Parathyroid adenoma (tissue), 2 donors: ENCODE measurements at regions not wholly inside any gene's neighbourhood (a gene's known extent, or its start where the extent isn't known, plus 50 kb on each side); places are given as distances from the start of the nearest gene placed in this dataset.

ENCODE experiments used
- H2AFZ ChIP-seq: fragments of 300-600 bp; sonication (generic); one replicate; pipeline ENCODE4 v1.7.0; 2017; ENCODE audit warnings: antibody characterized with exemption, mild to moderate bottlenecking
- H3K27ac ChIP-seq: fragments of 300-600 bp; sonication (generic); one replicate; pipeline ENCODE4 v1.7.0; 2017
- H3K27me3 ChIP-seq: fragments of 300-600 bp; sonication (generic); one replicate; pipeline ENCODE4 v1.7.0; 2017; ENCODE audit warnings: low read length; ENCODE audit not compliant: control insufficient read depth, insufficient read depth
- H3K36me3 ChIP-seq: fragments of 300-600 bp; sonication (generic); one replicate; pipeline ENCODE4 v1.7.0; 2017; ENCODE audit warnings: low read length; ENCODE audit not compliant: control insufficient read depth, insufficient read depth
- H3K4me1 ChIP-seq: fragments of 300-600 bp; sonication (generic); one replicate; pipeline ENCODE4 v1.7.0; 2017; ENCODE audit warnings: control low read depth
- H3K4me2 ChIP-seq: fragments of 300-600 bp; sonication (generic); one replicate; pipeline ENCODE4 v1.7.0; 2017; ENCODE audit warnings: low read length
- H3K4me3 ChIP-seq: fragments of 300-600 bp; sonication (generic); one replicate; pipeline ENCODE4 v1.7.0; 2017; ENCODE audit warnings: low read depth, low read length
- H3K79me2 ChIP-seq: fragments of 300-600 bp; sonication (generic); one replicate; pipeline ENCODE4 v1.7.0; 2017; ENCODE audit warnings: control low read depth
- H3K9ac ChIP-seq: fragments of 300-600 bp; sonication (generic); one replicate; pipeline ENCODE4 v1.7.0; 2017; ENCODE audit warnings: mild to moderate bottlenecking
- H3K9me3 ChIP-seq: fragments of 300-600 bp; sonication (generic); one replicate; pipeline ENCODE4 v1.7.0; 2017; ENCODE audit warnings: low read length; ENCODE audit not compliant: control insufficient read depth
- TF ChIP-seq, protein P1 (sequence below): fragments of 300-600 bp; sonication (generic); IDR thresholded peaks from one replicate; pipeline ENCODE4 v1.7.0; 2017; ENCODE audit warnings: antibody characterized with exemption, mild to moderate bottlenecking
- donor health status: primary hyperparathyroidism.

DNA sequence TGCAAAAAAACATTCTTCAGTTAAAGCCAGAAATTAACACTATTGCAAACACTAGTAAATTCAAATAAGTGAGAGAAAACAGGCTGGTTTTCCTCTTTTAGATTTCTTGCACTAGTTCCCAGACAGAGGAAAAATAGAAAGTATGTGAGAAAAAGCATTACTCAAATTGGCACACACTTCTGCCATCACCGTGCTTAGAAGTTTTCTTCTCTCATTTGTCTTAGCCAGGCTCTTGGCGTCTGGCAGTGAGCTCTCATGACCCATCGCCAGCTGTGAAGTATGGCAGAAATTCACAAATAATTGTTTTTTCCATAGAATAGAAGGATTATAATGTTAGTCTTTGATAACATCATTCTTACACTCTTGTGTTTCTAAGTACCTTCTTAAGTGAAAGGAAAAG, 515.9 kb downstream of the GBE1 start:
- Histone ChIP-seq H3K4me1 (no peaks in the 10 kb centered on the region), H3K4me3 (no peak overlapping the region), H3K79me2 (no peaks in the 10 kb centered on the region), H3K9me3 (no peaks in the 10 kb centered on the region), H3K36me3 (no peaks in the 10 kb centered on the region), H3K27me3 (no peaks in the 10 kb centered on the region), H3K9ac (no peak overlapping the region), H2AFZ (no peak overlapping the region), H3K27ac (no peak overlapping the region), H3K4me2 (no peak overlapping the region)
- TF ChIP-seq, protein P1, sequence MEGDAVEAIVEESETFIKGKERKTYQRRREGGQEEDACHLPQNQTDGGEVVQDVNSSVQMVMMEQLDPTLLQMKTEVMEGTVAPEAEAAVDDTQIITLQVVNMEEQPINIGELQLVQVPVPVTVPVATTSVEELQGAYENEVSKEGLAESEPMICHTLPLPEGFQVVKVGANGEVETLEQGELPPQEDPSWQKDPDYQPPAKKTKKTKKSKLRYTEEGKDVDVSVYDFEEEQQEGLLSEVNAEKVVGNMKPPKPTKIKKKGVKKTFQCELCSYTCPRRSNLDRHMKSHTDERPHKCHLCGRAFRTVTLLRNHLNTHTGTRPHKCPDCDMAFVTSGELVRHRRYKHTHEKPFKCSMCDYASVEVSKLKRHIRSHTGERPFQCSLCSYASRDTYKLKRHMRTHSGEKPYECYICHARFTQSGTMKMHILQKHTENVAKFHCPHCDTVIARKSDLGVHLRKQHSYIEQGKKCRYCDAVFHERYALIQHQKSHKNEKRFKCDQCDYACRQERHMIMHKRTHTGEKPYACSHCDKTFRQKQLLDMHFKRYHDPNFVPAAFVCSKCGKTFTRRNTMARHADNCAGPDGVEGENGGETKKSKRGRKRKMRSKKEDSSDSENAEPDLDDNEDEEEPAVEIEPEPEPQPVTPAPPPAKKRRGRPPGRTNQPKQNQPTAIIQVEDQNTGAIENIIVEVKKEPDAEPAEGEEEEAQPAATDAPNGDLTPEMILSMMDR = no peak

- Histone ChIP-seq H3K4me2 (no peak overlapping the region), H3K4me1 (no peaks in the 10 kb centered on the region), H3K9ac (no peak overlapping the region), H3K27me3 (no peaks in the 10 kb centered on the region), H2AFZ (no peak overlapping the region), H3K79me2 (no peaks in the 10 kb centered on the region), H3K4me3 (no peak overlapping the region), H3K36me3 (no peaks in the 10 kb centered on the region), H3K27ac (no peak overlapping the region), H3K9me3 (no peaks in the 10 kb centered on the region)
- TF ChIP-seq, protein P1 = no peak
Observed at GRCh38 chr3:81245043-81245442, 516.4 kb downstream of the GBE1 start.

DNA sequence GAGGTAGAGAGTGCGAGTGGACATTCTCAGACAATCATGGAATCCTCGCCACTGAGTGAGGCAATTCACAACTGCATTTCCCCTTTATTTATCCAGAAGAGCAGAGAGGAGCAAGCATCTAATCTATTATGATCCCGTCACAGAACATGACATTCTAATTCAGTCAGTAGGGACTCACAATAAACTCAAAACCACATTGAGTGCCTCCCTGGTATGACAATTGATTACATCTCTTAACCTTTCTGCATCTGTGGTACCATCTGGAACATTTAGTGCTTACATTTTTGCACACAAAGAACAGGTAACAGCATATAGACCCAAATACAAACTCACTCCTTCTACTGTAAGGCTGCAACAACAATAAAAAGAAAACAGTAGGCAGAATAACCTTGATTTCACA, 517.2 kb downstream of the GBE1 start:
- Histone ChIP-seq H3K79me2 (no peaks in the 10 kb centered on the region), H3K36me3 (no peaks in the 10 kb centered on the region), H3K9me3 (no peaks in the 10 kb centered on the region), H3K4me2 (no peak overlapping the region), H3K9ac (no peak overlapping the region), H2AFZ (no peak overlapping the region), H3K4me3 (no peak overlapping the region), H3K27me3 (no peaks in the 10 kb centered on the region), H3K4me1 (no peaks in the 10 kb centered on the region), H3K27ac (no peak overlapping the region)
- TF ChIP-seq, protein P1 = no peak

DNA sequence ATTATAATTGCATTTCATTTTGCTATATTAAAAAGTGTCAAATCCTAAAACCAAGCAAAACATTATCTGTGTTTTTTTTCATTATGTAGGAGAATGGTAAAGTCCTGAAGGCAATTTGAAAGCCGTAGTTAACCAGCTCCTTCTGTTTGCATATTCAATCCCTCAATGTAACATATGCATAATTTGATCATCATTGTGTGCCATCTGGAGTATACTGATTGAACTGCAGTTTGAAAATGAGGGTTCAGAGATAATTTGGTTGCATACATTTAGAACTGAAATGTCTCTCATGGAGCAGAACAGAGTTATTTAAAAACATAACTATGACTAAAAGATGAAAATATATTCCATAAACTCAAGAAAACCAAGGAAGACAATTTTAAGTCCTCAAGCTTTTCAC, 518.6 kb downstream of the GBE1 start:
- no peaks in the 10 kb centered on the region for H3K4me1 ChIP-seq
- H2AFZ ChIP-seq = no peak overlapping the region
- no peak overlapping the region for H3K9ac ChIP-seq
- no peak overlapping the region for H3K4me3 ChIP-seq
- H3K79me2 ChIP-seq = no peaks in the 10 kb centered on the region
- H3K27ac ChIP-seq = no peak overlapping the region
- no peaks in the 10 kb centered on the region for H3K27me3 ChIP-seq
- H3K9me3 ChIP-seq = no peaks in the 10 kb centered on the region
- TF ChIP-seq, protein P1 = peak; percentile 54
- H3K4me2 ChIP-seq = no peak overlapping the region
- no peaks in the 10 kb centered on the region for H3K36me3 ChIP-seq

GRCh38 chr3:81237181-81237580, 524.3 kb downstream of the GBE1 start:
- H3K27me3 ChIP-seq = no peaks in the 10 kb centered on the region
- TF ChIP-seq, protein P1 = no peak
- H3K79me2 ChIP-seq = no peaks in the 10 kb centered on the region
- H3K9ac ChIP-seq = no peak overlapping the region
- H3K36me3 ChIP-seq = no peaks in the 10 kb centered on the region
- no peak overlapping the region for H3K27ac ChIP-seq
- H2AFZ ChIP-seq = no peak overlapping the region
- no peak overlapping the region for H3K4me2 ChIP-seq
- no peaks in the 10 kb centered on the region for H3K4me1 ChIP-seq
- no peaks in the 10 kb centered on the region for H3K9me3 ChIP-seq
- no peak overlapping the region for H3K4me3 ChIP-seq
